ENCODE measurements at regions not wholly inside any gene's neighbourhood (a gene's known extent, or its start where the extent isn't known, plus 50 kb on each side); places are given as distances from the start of the nearest gene placed in this dataset.

DNA sequence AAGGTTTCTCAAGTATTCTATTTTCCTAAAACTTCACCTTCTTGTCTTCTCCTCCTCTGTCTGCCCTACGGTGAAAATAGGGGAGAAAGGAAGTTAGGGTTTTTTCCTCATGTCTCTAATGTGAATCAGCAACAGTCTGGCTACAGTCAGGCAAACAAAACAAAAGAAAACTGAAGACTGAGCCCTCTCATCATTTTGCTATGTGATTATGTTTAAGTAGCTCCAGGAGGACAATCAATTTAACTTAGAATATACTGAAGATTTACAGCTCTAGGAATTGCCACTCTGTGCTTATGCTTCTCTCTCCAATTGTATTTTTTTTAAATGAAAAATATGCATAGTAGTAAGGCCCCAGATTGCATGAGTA lies 316.2 kb downstream of the GPAT3 start:
- peak; percentile 52 for DNase-seq (ENCODE audit: low spot score)

DNA sequence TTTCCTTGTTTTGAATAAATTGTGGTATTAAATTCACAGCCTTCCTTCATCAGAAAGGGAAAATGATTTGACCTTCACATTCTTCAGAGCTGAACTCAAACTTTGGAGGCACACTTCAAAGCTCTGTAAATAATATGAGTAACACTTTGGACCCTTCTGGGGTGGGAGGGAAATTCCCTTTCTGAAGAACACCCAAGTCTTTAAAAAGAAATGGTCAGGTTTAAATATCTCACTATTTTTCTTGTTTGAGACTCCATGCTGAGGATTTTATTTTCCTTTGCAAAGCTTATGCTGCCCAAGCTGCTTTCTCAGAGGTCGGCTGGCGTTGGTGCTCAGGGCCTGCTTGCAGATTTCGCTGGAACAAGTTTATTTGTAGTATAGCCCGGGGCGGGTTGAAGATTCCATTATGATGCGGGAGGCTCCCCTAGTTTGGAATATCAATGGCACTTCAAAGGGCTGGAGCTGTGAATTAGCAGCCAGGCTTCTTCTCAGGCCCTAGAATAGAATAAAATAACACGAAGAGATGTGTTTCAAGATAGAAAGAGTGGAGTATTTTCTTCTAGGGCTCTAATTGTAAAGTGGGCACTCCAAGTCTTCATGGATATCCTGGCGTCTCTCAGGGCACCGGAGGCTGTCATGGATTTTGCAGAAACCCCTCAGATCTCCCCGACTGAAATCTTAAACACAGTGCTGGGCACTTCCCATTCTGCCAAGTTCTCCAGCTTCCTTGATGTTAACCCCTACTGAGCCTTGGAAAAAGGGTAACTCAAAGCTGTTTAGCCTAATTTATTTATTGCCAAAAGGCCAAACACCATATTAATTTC lies 315.6 kb downstream of the GPAT3 start:
- peak; percentile 23 for DNase-seq (ENCODE audit: low spot score)

DNA sequence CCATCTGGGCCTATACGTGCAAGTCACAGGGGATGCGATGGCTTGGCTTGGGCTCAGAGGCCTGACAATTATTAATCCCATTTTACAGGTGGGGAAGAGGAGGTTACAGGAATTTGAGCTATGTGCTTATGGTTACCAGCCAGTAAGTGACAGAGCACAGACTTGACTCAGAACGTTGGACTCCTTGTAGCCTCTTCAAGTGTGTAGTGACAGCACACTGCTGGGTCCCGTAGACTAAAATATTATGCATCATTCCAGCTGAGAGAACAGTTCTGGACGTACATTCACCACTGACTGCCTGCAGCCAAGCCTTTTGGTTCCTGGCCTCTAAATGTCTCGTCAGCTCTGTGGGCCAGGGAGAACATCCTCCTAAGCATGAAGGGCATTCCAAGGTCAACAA lies 314.5 kb downstream of the GPAT3 start:
- DNase-seq (ENCODE audit: low spot score) = peak; percentile 13

DNA sequence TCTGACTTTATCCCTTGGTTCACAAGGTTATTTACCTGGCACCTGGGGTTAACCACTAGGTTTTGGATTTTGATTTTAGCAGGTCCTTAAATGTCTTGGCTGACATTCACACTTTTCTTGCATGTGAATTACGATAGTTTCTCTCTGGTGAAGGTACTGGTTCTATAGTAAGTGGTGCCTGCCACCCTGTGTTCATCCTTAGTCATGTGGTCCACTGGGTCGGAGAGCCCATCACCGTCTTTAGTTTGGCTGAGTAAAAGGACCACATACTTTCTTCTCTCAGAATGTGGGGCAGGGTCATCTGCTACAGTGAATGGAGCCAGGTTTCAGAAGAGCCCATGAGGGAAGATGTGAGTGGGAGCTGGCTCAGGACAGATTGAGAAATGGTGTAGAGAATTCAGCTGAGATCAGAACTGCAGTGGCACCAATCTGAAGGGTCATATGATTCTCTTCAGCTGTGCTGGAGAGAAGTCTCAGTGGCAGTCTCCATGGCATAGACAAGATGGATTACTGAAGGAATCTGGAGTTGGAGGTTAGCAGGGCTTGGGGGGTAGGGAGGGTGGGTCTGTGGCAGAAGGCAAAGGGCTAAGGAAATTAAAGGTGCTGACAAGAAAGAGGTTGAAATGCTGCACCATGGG lies 310.4 kb downstream of the GPAT3 start:
- no peak for DNase-seq (ENCODE audit: low spot score)

DNA sequence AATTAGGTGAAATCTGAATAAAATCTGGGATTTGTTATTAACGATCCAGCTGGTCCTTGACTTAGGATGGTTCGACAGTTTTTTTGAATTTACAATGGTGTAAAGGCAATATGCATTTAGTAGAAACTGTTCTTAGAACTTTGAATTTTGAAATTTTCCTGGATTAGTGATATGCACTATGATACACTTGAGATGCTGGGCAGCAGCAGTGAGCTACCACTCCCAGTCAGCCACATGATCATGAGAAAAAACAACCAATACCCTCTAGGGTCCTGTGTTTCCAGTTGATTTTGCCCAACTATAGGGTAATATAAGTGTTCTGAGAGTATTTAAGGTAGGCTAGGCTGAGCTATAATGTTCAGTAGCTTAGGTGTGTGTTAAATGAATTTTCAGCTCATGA lies 303.7 kb downstream of the GPAT3 start:
- no peak for DNase-seq (ENCODE audit: low spot score)

DNA sequence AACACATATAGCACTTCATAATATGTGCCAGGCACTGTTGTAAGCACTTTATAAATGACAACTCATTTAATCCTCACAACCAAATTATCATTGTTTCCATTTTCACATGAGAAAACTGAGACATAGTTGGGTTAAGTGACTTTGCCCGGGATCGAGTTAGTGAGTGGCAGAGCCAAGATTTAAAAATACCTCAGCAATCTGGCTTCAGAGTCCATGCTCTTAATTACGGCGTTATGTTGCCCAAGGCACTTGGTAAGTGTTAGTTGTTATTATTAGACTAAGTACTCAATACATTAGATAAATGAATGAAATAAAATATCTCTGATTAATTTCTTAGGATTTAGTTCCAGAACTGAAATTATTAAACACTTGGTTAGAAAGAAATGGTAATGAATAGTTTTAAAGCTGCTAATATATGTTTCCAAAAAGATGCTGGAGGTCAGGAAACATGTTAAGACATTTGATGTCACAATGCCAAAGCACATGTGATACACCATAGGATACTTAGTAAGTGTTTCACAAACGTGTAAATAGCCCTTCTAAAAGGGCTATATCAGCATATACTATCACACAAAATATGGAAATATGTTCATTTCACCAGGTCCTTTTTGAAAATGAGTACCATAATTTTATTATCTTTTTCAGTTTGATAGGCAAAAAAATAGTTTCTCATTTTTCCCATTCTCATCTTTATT lies 301.9 kb downstream of the GPAT3 start:
- DNase-seq (ENCODE audit: low spot score) = no peak

DNA sequence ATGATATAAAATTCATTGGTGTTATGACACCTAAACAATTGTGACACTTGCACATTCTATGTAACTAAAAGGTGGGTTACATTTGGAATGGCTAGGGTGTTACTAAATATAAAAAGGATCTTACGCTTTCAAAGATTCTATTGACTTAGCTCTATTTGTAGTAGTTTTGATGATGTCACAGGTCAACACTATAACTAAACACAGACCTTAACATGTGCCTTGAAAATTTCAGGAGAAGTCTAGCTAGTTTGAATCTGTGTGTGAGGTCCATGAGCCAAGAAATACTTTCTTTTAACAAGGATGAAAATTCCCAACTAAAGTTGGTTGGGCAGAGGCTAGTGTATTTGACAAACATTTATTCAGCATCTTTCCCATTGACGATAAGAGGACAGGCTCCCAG lies 298.0 kb downstream of the GPAT3 start:
- no peak for DNase-seq (ENCODE audit: low spot score)

DNA sequence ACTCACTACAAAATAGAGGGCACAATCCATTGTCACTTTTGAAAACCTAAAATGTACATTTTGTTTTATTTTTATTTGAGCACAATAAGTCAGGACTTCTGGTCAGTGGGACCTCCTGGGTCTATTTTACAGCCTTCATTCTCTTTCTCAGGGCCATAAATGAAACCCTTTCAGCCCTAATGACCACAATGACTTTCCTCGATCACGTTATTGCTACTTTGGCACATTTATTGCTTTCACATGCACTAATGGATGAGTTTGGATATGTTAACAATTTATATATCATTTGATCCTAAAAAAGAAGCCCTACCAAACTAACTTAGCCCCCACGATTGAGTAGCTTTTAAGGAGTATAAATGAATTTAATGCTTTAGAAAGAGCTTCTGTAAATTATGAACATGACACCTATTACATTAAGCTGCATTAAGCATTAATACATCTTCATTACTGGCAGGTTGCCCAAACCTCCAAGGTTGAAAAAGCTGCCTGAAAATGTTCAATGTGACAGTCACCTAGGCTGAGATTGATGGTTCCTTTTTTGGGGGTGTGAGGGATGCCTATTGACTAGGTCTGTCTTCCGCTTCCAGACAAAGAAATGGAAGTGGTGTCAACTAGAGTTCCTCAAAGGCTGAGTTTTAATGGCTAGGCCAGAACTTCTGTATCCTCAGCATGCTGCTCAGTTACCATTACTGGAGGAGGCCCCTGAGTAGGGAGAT lies 296.4 kb downstream of the GPAT3 start:
- DNase-seq (ENCODE audit: low spot score) = no peak

DNA sequence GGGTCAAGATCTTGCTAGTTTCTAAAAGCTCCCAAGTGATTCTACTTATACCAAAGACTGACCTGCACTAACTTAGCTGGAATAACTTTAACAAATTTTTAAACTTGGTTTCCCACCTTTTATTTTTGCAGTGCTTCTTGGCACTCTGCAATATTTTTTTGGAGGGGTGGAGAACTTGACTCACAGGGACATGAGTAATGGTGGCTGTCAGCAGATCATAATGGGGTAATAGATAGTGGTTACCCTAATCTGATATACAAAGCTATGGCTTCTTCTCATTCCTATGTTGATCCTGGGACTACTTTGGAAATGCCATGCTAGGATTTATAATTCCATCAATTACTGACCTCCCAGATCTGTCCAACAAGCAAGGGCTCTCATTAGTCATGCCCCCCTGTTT lies 295.7 kb downstream of the GPAT3 start:
- peak; percentile 16 for DNase-seq (ENCODE audit: low spot score)

DNA sequence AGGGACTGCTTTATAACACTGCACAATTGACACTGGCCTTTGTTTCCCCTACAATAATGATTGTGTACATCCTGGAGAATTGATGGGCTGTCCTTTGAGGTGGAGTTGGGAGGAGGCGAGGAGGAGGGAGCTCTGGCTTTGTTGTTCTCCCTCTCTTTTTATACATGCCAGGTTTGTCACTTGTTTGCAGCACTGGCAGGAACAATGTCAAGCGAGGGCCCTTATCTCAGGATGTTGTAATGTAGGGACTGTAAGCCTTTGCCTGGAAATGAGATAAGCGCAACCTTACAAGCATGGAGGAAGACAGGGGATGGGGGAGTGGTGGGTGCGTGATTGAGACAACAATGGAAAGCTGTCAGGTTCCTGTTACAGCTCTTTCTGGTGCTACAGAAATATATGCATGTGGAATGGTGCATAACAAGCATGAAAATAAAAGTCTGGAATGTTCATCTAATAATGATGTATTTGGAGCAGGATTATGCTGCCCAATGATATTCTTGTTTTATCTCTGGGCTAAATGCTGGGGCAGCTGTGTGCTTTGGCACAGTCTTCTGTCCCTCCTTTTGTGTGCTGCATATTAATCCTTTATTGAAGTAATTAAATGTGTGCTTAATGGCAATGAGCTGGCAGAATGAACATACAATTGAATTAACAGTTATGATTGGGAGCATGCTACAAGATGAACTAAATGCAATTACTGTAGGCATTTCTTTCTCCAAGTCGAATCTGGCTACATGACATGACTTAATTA lies 294.4 kb downstream of the GPAT3 start:
- DNase-seq (ENCODE audit: low spot score) = no peak

DNA sequence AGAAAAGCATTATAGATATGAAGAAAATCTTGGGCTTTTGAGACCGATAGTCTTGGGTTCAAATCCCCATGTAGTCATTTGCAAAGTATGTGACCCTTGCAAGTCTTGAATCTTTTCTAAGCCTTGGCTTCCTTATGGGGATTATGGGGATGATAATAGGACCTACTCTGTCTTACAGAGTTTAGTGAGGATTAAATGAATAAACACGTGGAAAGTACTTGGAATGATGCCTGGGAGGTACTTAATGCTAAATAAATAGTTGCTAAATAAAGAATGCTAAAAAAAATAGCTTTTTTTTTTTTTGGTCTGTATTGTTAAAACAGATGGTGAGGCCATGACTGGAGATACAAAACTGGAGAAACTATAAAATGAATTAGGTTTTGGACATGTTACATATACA lies 292.7 kb downstream of the GPAT3 start:
- DNase-seq (ENCODE audit: low spot score) = no peak

DNA sequence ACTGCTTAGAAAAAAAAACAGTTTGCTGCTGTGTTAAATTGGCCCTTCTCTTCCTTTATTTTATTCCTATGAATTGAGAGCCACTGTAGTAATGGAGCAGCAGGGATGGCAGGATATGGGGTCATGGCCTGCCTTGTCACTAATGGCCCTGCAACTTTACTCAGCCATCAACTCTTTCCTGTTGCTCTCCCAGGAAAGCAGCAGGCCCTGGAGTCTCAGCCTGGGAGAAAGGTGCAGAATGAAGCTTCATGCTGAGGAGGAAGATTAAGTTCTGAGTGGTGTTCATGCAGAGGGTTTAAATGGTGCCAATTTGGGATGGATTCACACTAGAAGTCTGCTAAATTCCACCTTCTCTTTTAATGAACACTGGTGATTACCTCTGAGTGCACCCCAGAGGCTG lies 285.6 kb downstream of the GPAT3 start:
- no peak for DNase-seq (ENCODE audit: low spot score)

DNA sequence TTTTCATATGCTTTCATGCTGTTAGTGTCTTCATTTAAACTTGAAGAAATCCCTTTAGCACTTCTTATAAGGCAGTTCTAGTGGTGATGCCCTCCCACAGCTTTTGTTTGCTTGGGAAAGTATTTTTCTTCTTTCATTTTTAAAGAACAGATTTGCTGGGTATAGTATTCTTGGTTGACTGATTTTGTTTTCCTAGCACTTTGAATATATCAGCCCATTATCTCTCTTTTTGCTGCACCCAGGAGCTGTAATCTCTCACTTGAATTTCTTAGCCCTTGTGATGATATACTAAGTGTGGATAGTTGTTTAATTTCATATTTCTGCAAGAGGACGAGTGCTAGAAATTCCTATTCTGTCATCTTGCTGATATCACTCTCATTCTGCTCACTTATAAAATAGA lies 283.7 kb downstream of the GPAT3 start:
- no peak for DNase-seq (ENCODE audit: low spot score)

DNA sequence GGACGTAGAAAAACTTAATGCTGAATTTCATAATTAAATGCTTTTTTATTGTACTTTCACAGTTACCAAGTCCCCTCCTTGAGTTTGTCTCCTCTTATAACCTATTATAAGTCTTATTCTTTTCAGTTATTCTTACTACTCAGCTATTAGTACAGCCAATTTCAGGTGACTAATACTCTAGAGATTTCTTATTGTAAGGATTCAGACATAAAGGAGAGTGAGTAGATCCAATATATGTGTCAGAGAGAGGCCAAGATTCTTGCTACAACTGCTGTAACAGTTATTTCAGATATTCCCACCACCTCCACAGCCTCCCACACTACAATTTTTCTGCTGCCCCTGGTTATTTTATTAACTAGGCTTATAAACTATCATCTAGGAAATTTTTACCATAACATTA lies 274.5 kb downstream of the GPAT3 start:
- no peak for DNase-seq (ENCODE audit: low spot score)

DNA sequence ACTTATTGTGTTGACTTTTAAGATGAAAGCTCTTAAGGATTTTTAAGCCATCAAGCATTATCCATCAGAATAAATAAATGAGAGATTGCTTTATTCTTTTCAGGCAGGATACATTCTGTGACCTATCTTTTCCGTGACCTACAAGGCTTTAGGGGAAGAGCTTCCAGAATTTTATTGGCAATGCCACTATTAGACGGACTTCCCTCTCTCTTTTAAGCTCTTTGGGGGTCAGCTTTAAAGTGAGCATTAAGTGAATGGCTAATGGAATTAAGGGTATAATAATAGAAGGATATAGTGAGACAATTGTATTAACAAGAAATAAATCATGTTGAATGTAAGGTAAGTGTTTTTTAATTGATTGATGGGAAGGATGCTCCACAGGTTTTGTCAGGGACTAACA lies 273.7 kb downstream of the GPAT3 start:
- DNase-seq (ENCODE audit: low spot score) = no peak

DNA sequence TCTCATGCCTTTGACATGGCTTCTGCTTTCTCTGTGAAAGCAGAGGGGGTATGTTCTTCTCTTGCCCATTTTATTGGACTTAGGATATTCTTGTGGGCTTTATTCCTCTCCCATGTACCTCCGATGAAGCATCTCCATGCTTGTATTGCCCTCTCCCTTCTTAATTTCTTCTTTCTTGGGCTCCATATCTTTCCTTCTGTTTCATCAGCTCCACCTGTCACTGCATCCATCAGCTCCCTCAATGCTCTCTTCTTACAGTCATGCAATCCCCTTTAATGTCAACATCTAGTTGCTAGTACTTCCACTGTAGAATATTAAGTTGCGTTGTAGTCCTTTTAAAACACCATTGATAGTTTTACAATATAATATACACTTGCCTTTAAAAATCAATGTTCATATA lies 257.6 kb downstream of the GPAT3 start:
- no peak for DNase-seq (ENCODE audit: low spot score)

DNA sequence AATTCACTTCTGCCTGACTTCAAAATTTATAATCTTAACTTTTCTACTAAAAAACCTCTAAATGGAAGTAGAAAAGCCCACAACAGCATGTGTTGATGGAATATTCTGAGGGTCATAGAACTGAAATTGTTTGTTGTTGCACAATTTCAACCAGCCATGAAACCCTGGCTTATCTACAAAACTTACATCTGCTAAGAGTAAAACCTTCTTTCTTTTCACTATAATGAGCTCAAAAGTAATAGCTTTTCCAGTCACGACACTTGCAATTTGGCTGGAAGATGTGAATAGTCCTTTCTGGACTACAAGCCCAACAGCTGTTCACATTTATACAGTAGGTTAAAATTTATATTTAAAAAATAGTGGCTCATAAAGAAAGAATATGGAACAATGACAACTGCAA lies 250.0 kb downstream of the GPAT3 start:
- no peak for DNase-seq (ENCODE audit: low spot score)

DNA sequence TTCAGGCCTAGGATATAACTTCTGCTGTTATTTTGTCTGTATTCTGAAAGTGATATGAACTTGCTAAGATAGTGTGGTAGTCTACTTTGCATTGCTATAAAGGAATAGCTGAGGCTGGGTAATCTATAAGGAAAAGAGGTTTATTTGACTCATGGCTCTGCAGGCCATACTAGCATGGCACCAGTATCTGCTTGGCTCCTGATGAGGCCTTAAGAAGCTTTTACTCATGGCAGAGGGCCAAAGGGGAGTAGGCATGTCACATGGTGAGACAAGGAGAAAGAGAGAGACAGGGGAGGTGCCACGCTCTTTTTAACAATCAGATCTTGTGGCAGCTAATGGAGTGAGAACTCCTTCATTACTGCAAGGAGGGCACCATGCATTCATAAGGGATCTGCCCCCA lies 247.3 kb downstream of the GPAT3 start:
- DNase-seq (ENCODE audit: low spot score) = no peak

DNA sequence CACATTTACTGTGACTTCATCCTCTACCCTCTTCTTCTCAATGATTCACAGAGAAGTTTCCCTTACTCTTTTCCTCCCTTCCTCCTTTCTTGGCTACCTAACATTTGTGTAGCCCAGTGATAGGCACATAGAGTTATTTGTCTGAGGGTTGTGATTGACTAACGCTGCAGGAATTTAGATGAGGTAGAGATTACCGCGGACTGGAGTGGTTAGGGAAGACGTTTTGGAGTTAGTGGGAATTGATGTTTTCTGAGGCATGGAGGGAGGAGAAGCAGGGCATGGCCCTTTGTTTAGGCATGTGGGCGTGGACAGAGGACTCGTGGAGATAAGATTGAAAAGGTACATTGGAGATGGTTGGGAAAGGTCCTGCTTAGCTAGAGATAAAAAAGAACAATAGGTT lies 246.7 kb downstream of the GPAT3 start:
- no peak for DNase-seq (ENCODE audit: low spot score)

DNA sequence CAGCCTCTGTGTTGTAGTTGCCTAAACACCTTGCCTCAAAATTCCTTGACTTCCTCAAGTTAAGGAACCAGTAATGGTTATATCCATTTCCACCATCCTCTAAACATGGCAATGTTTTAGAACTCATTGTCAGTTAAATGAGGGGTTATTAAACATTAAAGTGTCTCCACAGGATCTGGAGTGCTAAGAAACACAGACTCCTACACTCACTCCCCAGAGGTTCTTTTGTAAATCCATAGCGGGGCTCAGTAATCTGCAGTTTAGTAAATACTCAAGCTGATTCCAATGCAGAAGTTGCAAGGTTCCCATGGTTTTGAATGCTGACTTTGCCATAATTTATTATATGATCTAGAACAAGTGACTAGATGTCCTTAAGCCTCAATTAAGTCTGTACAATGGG lies 245.5 kb downstream of the GPAT3 start:
- DNase-seq (ENCODE audit: low spot score) = no peak

DNA sequence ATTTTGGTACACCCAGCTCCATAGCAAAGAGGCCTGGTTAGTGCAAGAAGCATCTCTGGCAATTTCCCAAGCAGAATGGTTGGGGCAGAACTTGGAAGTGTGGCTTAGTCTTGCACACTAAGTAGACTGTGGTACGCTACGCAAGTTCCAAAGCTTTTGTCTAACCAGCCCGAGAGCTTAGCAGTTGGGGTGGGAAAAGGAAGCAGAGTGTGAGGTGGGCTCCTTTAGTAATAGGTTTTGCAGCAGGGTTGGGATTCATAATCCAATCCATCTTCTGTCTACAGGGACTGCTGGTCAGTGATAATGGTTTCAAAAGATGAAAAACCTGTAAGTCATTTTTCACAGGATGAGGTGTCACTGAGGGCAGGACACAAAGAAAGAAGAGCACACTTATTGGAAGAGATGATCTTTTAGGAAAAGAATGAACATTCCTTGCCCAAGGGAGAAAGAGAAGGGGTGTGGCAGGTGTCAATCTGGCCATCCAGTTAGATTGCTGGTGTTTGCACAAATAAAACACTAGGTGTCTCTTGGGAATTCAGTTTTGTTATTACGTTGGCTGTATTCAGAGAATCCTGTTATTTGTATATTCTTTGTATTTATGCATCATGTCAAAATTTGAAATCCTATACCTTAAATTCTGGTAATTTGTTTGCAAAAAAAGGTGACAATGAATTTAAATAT lies 244.3 kb downstream of the GPAT3 start:
- DNase-seq (ENCODE audit: low spot score) = no peak
